Endothelial cell (in vitro differentiated cells): ENCODE measurements at regions not wholly inside any gene's neighbourhood (a gene's known extent, or its start where the extent isn't known, plus 50 kb on each side); places are given as distances from the start of the nearest gene placed in this dataset.
"Not testable (repeated sequence)": the region's sequence is repeated elsewhere in the genome, so short reads cannot be mapped to it uniquely, and the experiment has no call there.

Experiments
- DNase-seq: peaks from one replicate; pipeline ENCODE4 v3.0.0; 2021; ENCODE audit warnings: low spot score
- H3K27ac Mint-ChIP-seq: one replicate; pipeline ENCODE4 v1.8.0; 2021; ENCODE audit warnings: mixed read lengths, inconsistent platforms; ENCODE audit not compliant: unreplicated experiment
- H3K27me3 Mint-ChIP-seq: one replicate; pipeline ENCODE4 v1.8.0; 2021; ENCODE audit warnings: mild to moderate bottlenecking, moderate library complexity, mixed read lengths, inconsistent platforms; ENCODE audit not compliant: unreplicated experiment
- H3K36me3 Mint-ChIP-seq: one replicate; pipeline ENCODE4 v1.8.0; 2021; ENCODE audit warnings: mild to moderate bottlenecking, low read depth, mixed read lengths, inconsistent platforms; ENCODE audit not compliant: unreplicated experiment
- H3K4me1 Mint-ChIP-seq: one replicate; pipeline ENCODE4 v1.8.0; 2021; ENCODE audit warnings: mild to moderate bottlenecking, mixed read lengths, inconsistent platforms; ENCODE audit not compliant: unreplicated experiment
- H3K4me3 Mint-ChIP-seq: one replicate; pipeline ENCODE4 v1.8.0; 2021; ENCODE audit warnings: mild to moderate bottlenecking, mixed read lengths, inconsistent platforms; ENCODE audit not compliant: unreplicated experiment
- H3K9me3 Mint-ChIP-seq: one replicate; pipeline ENCODE4 v1.8.0; 2021; ENCODE audit warnings: mixed read lengths, inconsistent platforms; ENCODE audit not compliant: unreplicated experiment
- CTCF ChIP-seq: fragments of 200-600 bp; sonication (generic); IDR thresholded peaks from one replicate; pipeline ENCODE4 v1.5.0; 2021; ENCODE audit warnings: antibody characterized with exemption; ENCODE audit not compliant: unreplicated experiment

- no peaks in the 10 kb centered on the region for H3K9me3 Mint-ChIP-seq
Observed at GRCh38 chr21:18826562-18826961, 423.0 kb upstream of the TMPRSS15 start.

GRCh38 chr21:18831942-18832676 is 428.5 kb upstream of the TMPRSS15 start:
- no peak overlapping the region for H3K4me3 Mint-ChIP-seq
- no peak for TF ChIP-seq CTCF
- no peak overlapping the region for H3K27ac Mint-ChIP-seq
- DNase-seq: no peak
- no peaks in the 10 kb centered on the region for H3K4me1 Mint-ChIP-seq
- H3K9me3 Mint-ChIP-seq: no peaks in the 10 kb centered on the region
- no peaks in the 10 kb centered on the region for H3K27me3 Mint-ChIP-seq
- H3K36me3 Mint-ChIP-seq: no peaks in the 10 kb centered on the region

More at GRCh38 chr21:18826562-18826961, 423.0 kb upstream of the TMPRSS15 start:
- Mint-ChIP-seq H3K27ac (no peak overlapping the region), H3K4me3 (no peak overlapping the region), H3K36me3 (no peaks in the 10 kb centered on the region), H3K4me1 (no peaks in the 10 kb centered on the region), H3K27me3 (no peaks in the 10 kb centered on the region)
- no peak for DNase-seq
- TF ChIP-seq CTCF: no peak

- H3K4me1 Mint-ChIP-seq: no peaks in the 10 kb centered on the region
- H3K27ac Mint-ChIP-seq: no peak overlapping the region
- no peaks in the 10 kb centered on the region for H3K36me3 Mint-ChIP-seq
- no peak for TF ChIP-seq CTCF
- peaks cover under 1% of the 10 kb centered on the region for H3K27me3 Mint-ChIP-seq
- no peak overlapping the region for H3K4me3 Mint-ChIP-seq
- no peaks in the 10 kb centered on the region for H3K9me3 Mint-ChIP-seq
- no peak for DNase-seq
Observed at GRCh38 chr21:18832950-18833349, 429.4 kb upstream of the TMPRSS15 start.

GRCh38 chr21:18834121-18834520 is 430.5 kb upstream of the TMPRSS15 start:
- not testable (repeated sequence) for DNase-seq, H3K4me3 Mint-ChIP-seq, H3K9me3 Mint-ChIP-seq, H3K27me3 Mint-ChIP-seq, H3K4me1 Mint-ChIP-seq, H3K36me3 Mint-ChIP-seq, H3K27ac Mint-ChIP-seq

GRCh38 chr21:18840239-18840638 is 436.7 kb upstream of the TMPRSS15 start:
- peak; percentile 57 for TF ChIP-seq CTCF
- H3K27ac Mint-ChIP-seq: no peak overlapping the region
- H3K4me1 Mint-ChIP-seq: no peaks in the 10 kb centered on the region
- DNase-seq: no peak
- peaks cover 1% of the 10 kb centered on the region for H3K27me3 Mint-ChIP-seq
- H3K9me3 Mint-ChIP-seq: no peaks in the 10 kb centered on the region
- H3K4me3 Mint-ChIP-seq: no peak overlapping the region
- no peaks in the 10 kb centered on the region for H3K36me3 Mint-ChIP-seq

GRCh38 chr21:18857606-18858005 is 454.0 kb upstream of the TMPRSS15 start:
- not testable (repeated sequence) for H3K36me3 Mint-ChIP-seq, H3K27ac Mint-ChIP-seq, DNase-seq, H3K9me3 Mint-ChIP-seq, H3K4me1 Mint-ChIP-seq, H3K4me3 Mint-ChIP-seq, H3K27me3 Mint-ChIP-seq
